ENCODE measurements at regions not wholly inside any gene's neighbourhood (a gene's known extent, or its start where the extent isn't known, plus 50 kb on each side); places are given as distances from the start of the nearest gene placed in this dataset.

GRCh38 chr1:209155546-209155945 is 428.0 kb upstream of the CAMK1G start:
- TF ChIP-seq CTCF (IDR thresholded peaks at IDR 0.05; ENCODE audit: insufficient read depth, low read length, missing control alignments) = no peak
- CTCF ChIA-PET = no interaction called here
- DNase-seq (ENCODE audit: low read depth, low spot score) = no peak
- no peak overlapping the region for H3K4me3 ChIP-seq (ENCODE audit: low read depth, low read length)
- POLR2A ChIA-PET = no interaction called here

- no peak for DNase-seq (ENCODE audit: low read depth, low spot score)
- no peak for TF ChIP-seq CTCF (IDR thresholded peaks at IDR 0.05; ENCODE audit: insufficient read depth, low read length, missing control alignments)
- ChIA-PET POLR2A (no interaction called here), CTCF (no interaction called here)
- no peak overlapping the region for H3K4me3 ChIP-seq (ENCODE audit: low read depth, low read length)
Measured at GRCh38 chr1:209156991-209157390, 426.5 kb upstream of the CAMK1G start.

GRCh38 chr1:209157546-209158249 is 425.8 kb upstream of the CAMK1G start:
- ChIA-PET CTCF (no interaction called here), POLR2A (no interaction called here)
- no peak overlapping the region for H3K4me3 ChIP-seq (ENCODE audit: low read depth, low read length)
- no peak for DNase-seq (ENCODE audit: low read depth, low spot score)
- no peak for TF ChIP-seq CTCF (IDR thresholded peaks at IDR 0.05; ENCODE audit: insufficient read depth, low read length, missing control alignments)

GRCh38 chr1:209158851-209159250 is 424.7 kb upstream of the CAMK1G start:
- TF ChIP-seq CTCF (IDR thresholded peaks at IDR 0.05; ENCODE audit: insufficient read depth, low read length, missing control alignments) = no peak
- CTCF ChIA-PET = no interaction called here
- no peak overlapping the region for H3K4me3 ChIP-seq (ENCODE audit: low read depth, low read length)
- no peak for DNase-seq (ENCODE audit: low read depth, low spot score)
- POLR2A ChIA-PET = no interaction called here

- DNase-seq (ENCODE audit: low read depth, low spot score) = no peak
- TF ChIP-seq CTCF (IDR thresholded peaks at IDR 0.05; ENCODE audit: insufficient read depth, low read length, missing control alignments) = no peak
- CTCF ChIA-PET = no interaction called here
- POLR2A ChIA-PET = no interaction called here
- H3K4me3 ChIP-seq (ENCODE audit: low read depth, low read length) = no peak overlapping the region
Measured at GRCh38 chr1:209160230-209160629, 423.3 kb upstream of the CAMK1G start.

- CTCF ChIA-PET = no interaction called here
- no peak overlapping the region for H3K4me3 ChIP-seq (ENCODE audit: low read depth, low read length)
- no peak for TF ChIP-seq CTCF (IDR thresholded peaks at IDR 0.05; ENCODE audit: insufficient read depth, low read length, missing control alignments)
- DNase-seq (ENCODE audit: low read depth, low spot score) = peak; percentile 12
- POLR2A ChIA-PET = no interaction called here
Measured at GRCh38 chr1:209162651-209163050, 420.9 kb upstream of the CAMK1G start.

All from AG04449 (cell line).